ENCODE measurements at regions not wholly inside any gene's neighbourhood (a gene's known extent, or its start where the extent isn't known, plus 50 kb on each side); places are given as distances from the start of the nearest gene placed in this dataset.

DNA sequence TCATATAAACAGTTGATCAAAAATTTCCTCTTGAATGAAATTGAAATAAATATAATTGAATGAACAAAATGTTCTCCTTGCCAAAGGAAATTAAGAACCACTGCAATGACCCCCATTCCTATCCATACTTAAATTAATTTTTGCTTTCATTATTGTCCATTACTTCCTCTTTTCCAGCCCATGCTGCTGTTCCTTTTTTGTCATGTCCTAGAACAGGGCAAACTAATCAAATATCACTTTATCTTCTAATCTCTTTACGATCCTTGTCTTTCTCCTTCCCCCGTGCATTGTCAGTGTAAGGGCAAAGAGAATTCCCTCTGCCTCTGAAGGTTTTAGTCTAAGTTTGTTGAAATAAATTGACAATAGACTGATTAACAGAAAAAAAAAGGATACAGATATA, 203.0 kb downstream of the CENPC start:
- TF ChIP-seq, protein P1, sequence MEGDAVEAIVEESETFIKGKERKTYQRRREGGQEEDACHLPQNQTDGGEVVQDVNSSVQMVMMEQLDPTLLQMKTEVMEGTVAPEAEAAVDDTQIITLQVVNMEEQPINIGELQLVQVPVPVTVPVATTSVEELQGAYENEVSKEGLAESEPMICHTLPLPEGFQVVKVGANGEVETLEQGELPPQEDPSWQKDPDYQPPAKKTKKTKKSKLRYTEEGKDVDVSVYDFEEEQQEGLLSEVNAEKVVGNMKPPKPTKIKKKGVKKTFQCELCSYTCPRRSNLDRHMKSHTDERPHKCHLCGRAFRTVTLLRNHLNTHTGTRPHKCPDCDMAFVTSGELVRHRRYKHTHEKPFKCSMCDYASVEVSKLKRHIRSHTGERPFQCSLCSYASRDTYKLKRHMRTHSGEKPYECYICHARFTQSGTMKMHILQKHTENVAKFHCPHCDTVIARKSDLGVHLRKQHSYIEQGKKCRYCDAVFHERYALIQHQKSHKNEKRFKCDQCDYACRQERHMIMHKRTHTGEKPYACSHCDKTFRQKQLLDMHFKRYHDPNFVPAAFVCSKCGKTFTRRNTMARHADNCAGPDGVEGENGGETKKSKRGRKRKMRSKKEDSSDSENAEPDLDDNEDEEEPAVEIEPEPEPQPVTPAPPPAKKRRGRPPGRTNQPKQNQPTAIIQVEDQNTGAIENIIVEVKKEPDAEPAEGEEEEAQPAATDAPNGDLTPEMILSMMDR (conservative IDR thresholded peaks at IDR 0.05; ENCODE audit: low read length): no peak
- TF ChIP-seq EZH2phosphoT487 (IDR thresholded peaks at IDR 0.05; ENCODE audit: borderline replicate concordance): no peak
